KBM-7 (cell line): ENCODE measurements at regions not wholly inside any gene's neighbourhood (a gene's known extent, or its start where the extent isn't known, plus 50 kb on each side); places are given as distances from the start of the nearest gene placed in this dataset.

ENCODE experiments used
- DNase-seq: peaks from one replicate; pipeline ENCODE4 v3.0.0-alpha.2; 2015
- in situ Hi-C: fragments of 300-500 bp; cut with MboI; formaldehyde crosslinking; loops from 2 replicates; pipeline ENCODE4 v1.14.3; 2020; ENCODE audit warnings: low sequenced_read_pairs, low pct_unique_long_range_greater_than_20kb, mixed read lengths

- in situ Hi-C loops: no loop called here
Observed at GRCh38 chr14:79989990-79990389, 221.3 kb downstream of the DIO2 start.

GRCh38 chr14:79986251-79986650, 225.1 kb downstream of the DIO2 start:
- in situ Hi-C loops: no loop called here
- DNase-seq: no peak

More at GRCh38 chr14:79989990-79990389, 221.3 kb downstream of the DIO2 start:
- DNase-seq: no peak

GRCh38 chr14:79972230-79972629, 239.1 kb downstream of the DIO2 start:
- no peak for DNase-seq
- in situ Hi-C loops: no loop called here

- in situ Hi-C loops: no loop called here
- DNase-seq: no peak
Observed at GRCh38 chr14:79971330-79971729, 240.0 kb downstream of the DIO2 start.

- in situ Hi-C loops: no loop called here
- DNase-seq: no peak
Observed at GRCh38 chr14:79967453-79967852, 243.9 kb downstream of the DIO2 start.

- in situ Hi-C loops: no loop called here
- no peak for DNase-seq
Observed at GRCh38 chr14:79967001-79967400, 244.3 kb downstream of the DIO2 start.

GRCh38 chr14:79965896-79966295, 245.4 kb downstream of the DIO2 start:
- in situ Hi-C loops: no loop called here
- DNase-seq: no peak

- in situ Hi-C loops: no loop called here
- DNase-seq: no peak
Observed at GRCh38 chr14:79961197-79961596, 250.1 kb downstream of the DIO2 start.

- DNase-seq: no peak
- in situ Hi-C loops: no loop called here
Observed at GRCh38 chr14:79960288-79960687, 251.0 kb downstream of the DIO2 start.

GRCh38 chr14:79951572-79951971, 259.7 kb downstream of the DIO2 start:
- in situ Hi-C loops: no loop called here
- DNase-seq: no peak

- in situ Hi-C loops: no loop called here
- DNase-seq: no peak
Observed at GRCh38 chr14:79949906-79950305, 261.4 kb downstream of the DIO2 start.

GRCh38 chr14:79947440-79948054, 263.8 kb downstream of the DIO2 start:
- in situ Hi-C loops: no loop called here
- DNase-seq: no peak

- DNase-seq: no peak
- in situ Hi-C loops: no loop called here
Observed at GRCh38 chr14:79939235-79939634, 272.1 kb downstream of the DIO2 start.

- DNase-seq: no peak
- in situ Hi-C loops: no loop called here
Observed at GRCh38 chr14:79938185-79938584, 273.1 kb downstream of the DIO2 start.

GRCh38 chr14:79937433-79937832, 273.9 kb downstream of the DIO2 start:
- DNase-seq: no peak
- in situ Hi-C loops: no loop called here

- DNase-seq: no peak
- in situ Hi-C loops: no loop called here
Observed at GRCh38 chr14:79924551-79924950, 286.8 kb downstream of the DIO2 start.

GRCh38 chr14:79920180-79920692, 291.1 kb downstream of the DIO2 start:
- in situ Hi-C loops: no loop called here
- DNase-seq: no peak
